GM06990 (cell line): ENCODE measurements at regions not wholly inside any gene's neighbourhood (a gene's known extent, or its start where the extent isn't known, plus 50 kb on each side); places are given as distances from the start of the nearest gene placed in this dataset.

Source experiments
- DNase-seq: peaks from one replicate; pipeline ENCODE4 v3.0.0-alpha.2; 2011; ENCODE audit not compliant: insufficient read length; ENCODE audit errors: extremely low read depth
- H3K27me3 ChIP-seq: replicated peaks from 2 replicates; pipeline ENCODE4 v1.6.0; 2011; ENCODE audit warnings: low read length; ENCODE audit not compliant: control insufficient read depth, insufficient read depth
- H3K36me3 ChIP-seq: 2 replicates; pipeline ENCODE4 v1.5.1; 2011; ENCODE audit warnings: low read length; ENCODE audit not compliant: control insufficient read depth, insufficient read depth
- H3K4me3 ChIP-seq: replicated peaks from 2 replicates; pipeline ENCODE4 v1.5.1; 2011; ENCODE audit warnings: low read depth, mild to moderate bottlenecking, control low read depth, low read length
- CTCF ChIP-seq: IDR thresholded peaks from 2 replicates; pipeline ENCODE4 v1.5.1; 2011; ENCODE audit warnings: low read length, control low read depth, mild to moderate bottlenecking, inconsistent platforms; ENCODE audit not compliant: insufficient read depth, poor library complexity, severe bottlenecking

GRCh38 chr2:220935789-220936321 is 636.2 kb downstream of the EPHA4 start:
- no peaks in the 10 kb centered on the region for H3K27me3 ChIP-seq
- DNase-seq, result peak; percentile 7
- H3K36me3 ChIP-seq, result no peaks in the 10 kb centered on the region
- no peak overlapping the region for H3K4me3 ChIP-seq
- no peak for TF ChIP-seq CTCF

- no peak overlapping the region for H3K4me3 ChIP-seq
- no peaks in the 10 kb centered on the region for H3K27me3 ChIP-seq
- TF ChIP-seq CTCF, result no peak
- DNase-seq, result no peak
- no peaks in the 10 kb centered on the region for H3K36me3 ChIP-seq
Observed at GRCh38 chr2:220936641-220937197, 635.4 kb downstream of the EPHA4 start.

GRCh38 chr2:220937245-220937644 is 634.9 kb downstream of the EPHA4 start:
- Histone ChIP-seq H3K36me3 (no peaks in the 10 kb centered on the region), H3K27me3 (no peaks in the 10 kb centered on the region), H3K4me3 (no peak overlapping the region)
- no peak for TF ChIP-seq CTCF
- no peak for DNase-seq

- no peaks in the 10 kb centered on the region for H3K36me3 ChIP-seq
- no peaks in the 10 kb centered on the region for H3K27me3 ChIP-seq
- no peak for TF ChIP-seq CTCF
- H3K4me3 ChIP-seq, result no peak overlapping the region
- DNase-seq, result no peak
Observed at GRCh38 chr2:220940646-220941045, 631.5 kb downstream of the EPHA4 start.

- H3K27me3 ChIP-seq, result no peaks in the 10 kb centered on the region
- H3K36me3 ChIP-seq, result no peaks in the 10 kb centered on the region
- no peak overlapping the region for H3K4me3 ChIP-seq
- TF ChIP-seq CTCF, result no peak
- no peak for DNase-seq
Observed at GRCh38 chr2:220941683-220942082, 630.4 kb downstream of the EPHA4 start.

- DNase-seq, result no peak
- TF ChIP-seq CTCF, result no peak
- no peaks in the 10 kb centered on the region for H3K27me3 ChIP-seq
- no peak overlapping the region for H3K4me3 ChIP-seq
- no peaks in the 10 kb centered on the region for H3K36me3 ChIP-seq
Observed at GRCh38 chr2:220946552-220946951, 625.6 kb downstream of the EPHA4 start.
